ENCODE measurements at regions not wholly inside any gene's neighbourhood (a gene's known extent, or its start where the extent isn't known, plus 50 kb on each side); places are given as distances from the start of the nearest gene placed in this dataset.

GRCh38 chr11:119804698-119805097, 75.7 kb upstream of the NECTIN1 start:
- H3K36me3 ChIP-seq (ENCODE audit: insufficient read depth, low read length): no peaks in the 10 kb centered on the region
- H3K4me1 ChIP-seq (ENCODE audit: insufficient read depth, low read length, severe bottlenecking): no peaks in the 10 kb centered on the region
- H3K79me2 ChIP-seq (ENCODE audit: insufficient read depth, low read length): no peaks in the 10 kb centered on the region
- no peaks in the 10 kb centered on the region for H3K9me3 ChIP-seq (ENCODE audit: low read length)
- H4K20me1 ChIP-seq (ENCODE audit: insufficient read depth, low read length): no peaks in the 10 kb centered on the region
- H3K9ac ChIP-seq (ENCODE audit: low read length): no peak overlapping the region
- TF ChIP-seq, protein P1, sequence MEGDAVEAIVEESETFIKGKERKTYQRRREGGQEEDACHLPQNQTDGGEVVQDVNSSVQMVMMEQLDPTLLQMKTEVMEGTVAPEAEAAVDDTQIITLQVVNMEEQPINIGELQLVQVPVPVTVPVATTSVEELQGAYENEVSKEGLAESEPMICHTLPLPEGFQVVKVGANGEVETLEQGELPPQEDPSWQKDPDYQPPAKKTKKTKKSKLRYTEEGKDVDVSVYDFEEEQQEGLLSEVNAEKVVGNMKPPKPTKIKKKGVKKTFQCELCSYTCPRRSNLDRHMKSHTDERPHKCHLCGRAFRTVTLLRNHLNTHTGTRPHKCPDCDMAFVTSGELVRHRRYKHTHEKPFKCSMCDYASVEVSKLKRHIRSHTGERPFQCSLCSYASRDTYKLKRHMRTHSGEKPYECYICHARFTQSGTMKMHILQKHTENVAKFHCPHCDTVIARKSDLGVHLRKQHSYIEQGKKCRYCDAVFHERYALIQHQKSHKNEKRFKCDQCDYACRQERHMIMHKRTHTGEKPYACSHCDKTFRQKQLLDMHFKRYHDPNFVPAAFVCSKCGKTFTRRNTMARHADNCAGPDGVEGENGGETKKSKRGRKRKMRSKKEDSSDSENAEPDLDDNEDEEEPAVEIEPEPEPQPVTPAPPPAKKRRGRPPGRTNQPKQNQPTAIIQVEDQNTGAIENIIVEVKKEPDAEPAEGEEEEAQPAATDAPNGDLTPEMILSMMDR (IDR thresholded peaks at IDR 0.05; ENCODE audit: low read length): no peak
- no peak for TF ChIP-seq EZH2 (IDR thresholded peaks at IDR 0.05; ENCODE audit: borderline replicate concordance, low read length)
- H3K27ac ChIP-seq (ENCODE audit: low read depth, low read length, poor library complexity, severe bottlenecking): no peak overlapping the region
- no peaks in the 10 kb centered on the region for H3F3A ChIP-seq (ENCODE audit: insufficient read depth, low read length)
- no peak overlapping the region for H3K4me3 ChIP-seq (ENCODE audit: low read depth, low read length, poor library complexity, severe bottlenecking)
- no peaks in the 10 kb centered on the region for H3K9me2 ChIP-seq (ENCODE audit: low read depth, low read length)
- no peak overlapping the region for H2AFZ ChIP-seq (ENCODE audit: low read length)
- no peaks in the 10 kb centered on the region for H3K27me3 ChIP-seq (ENCODE audit: insufficient read depth, low read length)
- H3K4me2 ChIP-seq (ENCODE audit: low read length): no peak overlapping the region

GRCh38 chr11:119803726-119804294, 74.8 kb upstream of the NECTIN1 start:
- H3K4me3 ChIP-seq (ENCODE audit: low read depth, low read length, poor library complexity, severe bottlenecking): no peak overlapping the region
- no peaks in the 10 kb centered on the region for H4K20me1 ChIP-seq (ENCODE audit: insufficient read depth, low read length)
- no peaks in the 10 kb centered on the region for H3K9me2 ChIP-seq (ENCODE audit: low read depth, low read length)
- no peaks in the 10 kb centered on the region for H3K9me3 ChIP-seq (ENCODE audit: low read length)
- no peaks in the 10 kb centered on the region for H3K36me3 ChIP-seq (ENCODE audit: insufficient read depth, low read length)
- H3K9ac ChIP-seq (ENCODE audit: low read length): no peak overlapping the region
- H3K4me2 ChIP-seq (ENCODE audit: low read length): no peak overlapping the region
- no peaks in the 10 kb centered on the region for H3K79me2 ChIP-seq (ENCODE audit: insufficient read depth, low read length)
- H3K4me1 ChIP-seq (ENCODE audit: insufficient read depth, low read length, severe bottlenecking): no peaks in the 10 kb centered on the region
- no peak overlapping the region for H2AFZ ChIP-seq (ENCODE audit: low read length)
- H3K27ac ChIP-seq (ENCODE audit: low read depth, low read length, poor library complexity, severe bottlenecking): no peak overlapping the region
- no peaks in the 10 kb centered on the region for H3K27me3 ChIP-seq (ENCODE audit: insufficient read depth, low read length)
- H3F3A ChIP-seq (ENCODE audit: insufficient read depth, low read length): no peaks in the 10 kb centered on the region
- no peak for TF ChIP-seq EZH2 (IDR thresholded peaks at IDR 0.05; ENCODE audit: borderline replicate concordance, low read length)
- TF ChIP-seq, protein P1 (IDR thresholded peaks at IDR 0.05; ENCODE audit: low read length): no peak

DNA sequence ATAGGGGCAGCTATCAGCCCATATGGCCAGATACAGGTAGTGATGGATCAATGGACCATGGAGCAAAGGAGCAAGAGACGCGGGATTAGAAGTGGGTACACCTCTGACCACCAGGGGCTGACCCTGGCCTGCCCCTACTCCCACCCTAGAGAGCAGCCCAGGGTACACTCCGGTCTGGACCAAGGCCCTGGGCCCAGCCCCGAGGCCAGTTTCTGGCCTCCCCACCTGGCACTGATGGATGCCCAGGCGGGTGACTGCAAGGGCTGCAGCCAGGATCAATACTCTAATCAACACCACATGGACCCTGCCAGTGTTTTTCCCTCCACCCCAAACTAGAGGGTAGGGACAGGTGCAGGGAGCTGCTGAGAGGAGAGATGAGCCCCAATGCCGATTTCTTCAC, 74.1 kb upstream of the NECTIN1 start:
- Histone ChIP-seq H3F3A (ENCODE audit: insufficient read depth, low read length) (no peaks in the 10 kb centered on the region), H3K4me2 (ENCODE audit: low read length) (no peak overlapping the region), H3K27me3 (ENCODE audit: insufficient read depth, low read length) (no peaks in the 10 kb centered on the region), H3K4me1 (ENCODE audit: insufficient read depth, low read length, severe bottlenecking) (no peaks in the 10 kb centered on the region), H3K9ac (ENCODE audit: low read length) (no peak overlapping the region), H3K4me3 (ENCODE audit: low read depth, low read length, poor library complexity, severe bottlenecking) (no peak overlapping the region), H2AFZ (ENCODE audit: low read length) (no peak overlapping the region), H3K36me3 (ENCODE audit: insufficient read depth, low read length) (no peaks in the 10 kb centered on the region), H3K27ac (ENCODE audit: low read depth, low read length, poor library complexity, severe bottlenecking) (no peak overlapping the region), H3K79me2 (ENCODE audit: insufficient read depth, low read length) (no peaks in the 10 kb centered on the region), H3K9me3 (ENCODE audit: low read length) (no peaks in the 10 kb centered on the region), H3K9me2 (ENCODE audit: low read depth, low read length) (no peaks in the 10 kb centered on the region), H4K20me1 (ENCODE audit: insufficient read depth, low read length) (no peaks in the 10 kb centered on the region)
- TF ChIP-seq EZH2 (IDR thresholded peaks at IDR 0.05; ENCODE audit: borderline replicate concordance, low read length): no peak
- TF ChIP-seq, protein P1 (IDR thresholded peaks at IDR 0.05; ENCODE audit: low read length): no peak

Data from OCI-LY1 (cell line).